DND-41 (cell line): ENCODE measurements at regions not wholly inside any gene's neighbourhood (a gene's known extent, or its start where the extent isn't known, plus 50 kb on each side); places are given as distances from the start of the nearest gene placed in this dataset.

Source experiments
- EZH2 ChIP-seq: IDR thresholded peaks from 3 replicates; pipeline ENCODE4 v1.6.1; 2012; ENCODE audit warnings: borderline replicate concordance, low read depth, mild to moderate bottlenecking, moderate library complexity, low read length, inconsistent platforms; ENCODE audit not compliant: severe bottlenecking
- TF ChIP-seq, protein P1 (sequence below): IDR thresholded peaks from 2 replicates; pipeline ENCODE4 v1.5.1; 2012; ENCODE audit warnings: borderline replicate concordance, low read length, moderate library complexity, mild to moderate bottlenecking; ENCODE audit not compliant: poor library complexity, severe bottlenecking; ENCODE audit errors: extremely low read depth

DNA sequence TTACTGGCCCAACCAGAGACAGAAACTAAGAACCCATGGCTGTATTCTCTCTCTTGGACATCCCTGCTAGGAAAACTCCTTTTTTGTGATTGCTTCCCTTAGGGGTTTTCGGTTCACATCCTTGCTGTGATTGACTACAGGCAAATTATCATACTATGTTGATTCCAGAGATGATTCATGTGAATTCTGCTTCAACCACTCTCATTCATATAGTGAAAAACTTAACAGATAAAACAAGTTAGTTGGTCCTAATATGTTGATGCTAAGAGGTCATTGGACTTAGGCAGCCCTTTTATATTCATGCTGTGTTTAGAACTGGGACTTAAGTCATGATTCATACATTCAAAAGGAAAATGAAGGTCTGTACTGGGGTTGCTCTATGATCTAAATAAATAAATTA is 76.9 kb upstream of the CCN2 start:
- TF ChIP-seq, protein P1, sequence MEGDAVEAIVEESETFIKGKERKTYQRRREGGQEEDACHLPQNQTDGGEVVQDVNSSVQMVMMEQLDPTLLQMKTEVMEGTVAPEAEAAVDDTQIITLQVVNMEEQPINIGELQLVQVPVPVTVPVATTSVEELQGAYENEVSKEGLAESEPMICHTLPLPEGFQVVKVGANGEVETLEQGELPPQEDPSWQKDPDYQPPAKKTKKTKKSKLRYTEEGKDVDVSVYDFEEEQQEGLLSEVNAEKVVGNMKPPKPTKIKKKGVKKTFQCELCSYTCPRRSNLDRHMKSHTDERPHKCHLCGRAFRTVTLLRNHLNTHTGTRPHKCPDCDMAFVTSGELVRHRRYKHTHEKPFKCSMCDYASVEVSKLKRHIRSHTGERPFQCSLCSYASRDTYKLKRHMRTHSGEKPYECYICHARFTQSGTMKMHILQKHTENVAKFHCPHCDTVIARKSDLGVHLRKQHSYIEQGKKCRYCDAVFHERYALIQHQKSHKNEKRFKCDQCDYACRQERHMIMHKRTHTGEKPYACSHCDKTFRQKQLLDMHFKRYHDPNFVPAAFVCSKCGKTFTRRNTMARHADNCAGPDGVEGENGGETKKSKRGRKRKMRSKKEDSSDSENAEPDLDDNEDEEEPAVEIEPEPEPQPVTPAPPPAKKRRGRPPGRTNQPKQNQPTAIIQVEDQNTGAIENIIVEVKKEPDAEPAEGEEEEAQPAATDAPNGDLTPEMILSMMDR = no peak
- TF ChIP-seq EZH2 = no peak
